ENCODE measurements at regions not wholly inside any gene's neighbourhood (a gene's known extent, or its start where the extent isn't known, plus 50 kb on each side); places are given as distances from the start of the nearest gene placed in this dataset.

DNA sequence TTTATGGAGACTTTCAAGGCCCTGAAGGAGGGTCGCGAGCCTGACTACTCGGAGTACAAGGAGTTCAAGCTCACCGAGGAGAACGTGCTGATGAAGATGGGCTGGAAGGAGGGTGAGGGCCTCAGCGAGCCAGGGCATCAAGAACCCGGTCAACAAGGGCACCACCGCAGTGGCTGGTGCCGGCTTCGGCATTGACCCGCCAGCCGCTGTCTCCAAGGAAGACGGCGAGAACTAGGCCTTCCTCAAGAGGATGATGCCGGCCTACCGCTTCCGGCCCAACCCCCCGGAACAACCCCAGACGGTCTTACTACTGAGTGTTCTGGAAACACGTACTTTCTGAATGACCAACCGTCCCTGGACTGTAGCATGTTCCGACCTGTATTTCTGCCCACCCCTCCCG is 169.2 kb downstream of the HINT1 start:
- Histone ChIP-seq H3K4me3 (ENCODE audit: low read length) (no peak overlapping the region), H3K36me3 (ENCODE audit: insufficient read depth, low read length) (no peaks in the 10 kb centered on the region), H3K9me3 (ENCODE audit: control insufficient read depth in 1 of 2, insufficient read depth in 1 of 2, low read length in 2 of 2) (peaks cover 0 to 14% of the 10 kb centered on the region in 2 experiments), H3K4me1 (ENCODE audit: insufficient read depth, low read length) (no peaks in the 10 kb centered on the region), H3K27ac (ENCODE audit: low read depth in 1 of 2, low read length in 2 of 2) (no peak overlapping the region), H3K27me3 (ENCODE audit: control insufficient read depth in 1 of 2, insufficient read depth in 2 of 2, low read length in 2 of 2) (no peaks in the 10 kb centered on the region)
- H3K4me3 Mint-ChIP-seq = no peak overlapping the region
- no peaks in the 10 kb centered on the region for H3K4me1 Mint-ChIP-seq (ENCODE audit: low read depth)
- intact Hi-C loops (cut with DNase I, micrococcal nuclease) = no loop called here
- POLR2A ChIA-PET = no interaction called here
- CTCF ChIA-PET = interaction anchor here (0.7 kb wide), 1 partner anchor 18 kb away, joined by 3 read pairs; no protein-coding TSS in a partner anchor
- no peak for DNase-seq
- no peaks in the 10 kb centered on the region for H3K36me3 Mint-ChIP-seq (ENCODE audit: low read depth)
- ATAC-seq (ENCODE audit: poor library complexity) = no peak
- H3K27me3 Mint-ChIP-seq = no peaks in the 10 kb centered on the region
- TF ChIP-seq, protein P1, sequence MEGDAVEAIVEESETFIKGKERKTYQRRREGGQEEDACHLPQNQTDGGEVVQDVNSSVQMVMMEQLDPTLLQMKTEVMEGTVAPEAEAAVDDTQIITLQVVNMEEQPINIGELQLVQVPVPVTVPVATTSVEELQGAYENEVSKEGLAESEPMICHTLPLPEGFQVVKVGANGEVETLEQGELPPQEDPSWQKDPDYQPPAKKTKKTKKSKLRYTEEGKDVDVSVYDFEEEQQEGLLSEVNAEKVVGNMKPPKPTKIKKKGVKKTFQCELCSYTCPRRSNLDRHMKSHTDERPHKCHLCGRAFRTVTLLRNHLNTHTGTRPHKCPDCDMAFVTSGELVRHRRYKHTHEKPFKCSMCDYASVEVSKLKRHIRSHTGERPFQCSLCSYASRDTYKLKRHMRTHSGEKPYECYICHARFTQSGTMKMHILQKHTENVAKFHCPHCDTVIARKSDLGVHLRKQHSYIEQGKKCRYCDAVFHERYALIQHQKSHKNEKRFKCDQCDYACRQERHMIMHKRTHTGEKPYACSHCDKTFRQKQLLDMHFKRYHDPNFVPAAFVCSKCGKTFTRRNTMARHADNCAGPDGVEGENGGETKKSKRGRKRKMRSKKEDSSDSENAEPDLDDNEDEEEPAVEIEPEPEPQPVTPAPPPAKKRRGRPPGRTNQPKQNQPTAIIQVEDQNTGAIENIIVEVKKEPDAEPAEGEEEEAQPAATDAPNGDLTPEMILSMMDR (IDR thresholded peaks at IDR 0.05) = no peak
- no peak overlapping the region for H3K27ac Mint-ChIP-seq
- no peaks in the 10 kb centered on the region for H3K9me3 Mint-ChIP-seq

DNA sequence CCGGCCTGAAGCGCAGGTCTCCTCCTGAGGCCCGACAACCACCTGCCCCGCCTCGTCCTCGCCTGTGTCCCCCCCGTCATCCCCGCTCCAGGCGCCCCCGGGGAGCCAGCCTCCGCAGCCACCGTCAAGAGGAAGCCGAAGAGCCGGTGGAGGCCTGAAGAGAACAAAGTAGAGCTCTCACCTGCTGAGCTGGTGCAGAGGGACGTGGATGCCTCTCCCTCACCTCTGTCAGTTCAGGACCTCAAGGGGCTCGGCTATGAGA is 169.9 kb downstream of the HINT1 start:
- Mint-ChIP-seq H3K36me3 (ENCODE audit: low read depth) (no peaks in the 10 kb centered on the region), H3K4me1 (ENCODE audit: low read depth) (no peaks in the 10 kb centered on the region), H3K9me3 (no peaks in the 10 kb centered on the region), H3K4me3 (no peak overlapping the region), H3K27ac (no peak overlapping the region), H3K27me3 (no peaks in the 10 kb centered on the region)
- intact Hi-C loops (cut with DNase I, micrococcal nuclease) = no loop called here
- CTCF ChIA-PET = no interaction called here
- H3K27ac ChIP-seq (ENCODE audit: low read depth in 1 of 2, low read length in 2 of 2) = no peak overlapping the region
- DNase-seq (no peak), ATAC-seq (ENCODE audit: poor library complexity) (no peak)
- H3K9me3 ChIP-seq (ENCODE audit: control insufficient read depth in 1 of 2, insufficient read depth in 1 of 2, low read length in 2 of 2) = peaks cover 0 to 14% of the 10 kb centered on the region in 2 experiments
- H3K4me1 ChIP-seq (ENCODE audit: insufficient read depth, low read length) = no peaks in the 10 kb centered on the region
- POLR2A ChIA-PET = no interaction called here
- TF ChIP-seq, protein P1 (IDR thresholded peaks at IDR 0.05) = no peak
- H3K4me3 ChIP-seq (ENCODE audit: low read length) = no peak overlapping the region
- no peaks in the 10 kb centered on the region for H3K36me3 ChIP-seq (ENCODE audit: insufficient read depth, low read length)
- H3K27me3 ChIP-seq (ENCODE audit: control insufficient read depth in 1 of 2, insufficient read depth in 2 of 2, low read length in 2 of 2) = no peaks in the 10 kb centered on the region

DNA sequence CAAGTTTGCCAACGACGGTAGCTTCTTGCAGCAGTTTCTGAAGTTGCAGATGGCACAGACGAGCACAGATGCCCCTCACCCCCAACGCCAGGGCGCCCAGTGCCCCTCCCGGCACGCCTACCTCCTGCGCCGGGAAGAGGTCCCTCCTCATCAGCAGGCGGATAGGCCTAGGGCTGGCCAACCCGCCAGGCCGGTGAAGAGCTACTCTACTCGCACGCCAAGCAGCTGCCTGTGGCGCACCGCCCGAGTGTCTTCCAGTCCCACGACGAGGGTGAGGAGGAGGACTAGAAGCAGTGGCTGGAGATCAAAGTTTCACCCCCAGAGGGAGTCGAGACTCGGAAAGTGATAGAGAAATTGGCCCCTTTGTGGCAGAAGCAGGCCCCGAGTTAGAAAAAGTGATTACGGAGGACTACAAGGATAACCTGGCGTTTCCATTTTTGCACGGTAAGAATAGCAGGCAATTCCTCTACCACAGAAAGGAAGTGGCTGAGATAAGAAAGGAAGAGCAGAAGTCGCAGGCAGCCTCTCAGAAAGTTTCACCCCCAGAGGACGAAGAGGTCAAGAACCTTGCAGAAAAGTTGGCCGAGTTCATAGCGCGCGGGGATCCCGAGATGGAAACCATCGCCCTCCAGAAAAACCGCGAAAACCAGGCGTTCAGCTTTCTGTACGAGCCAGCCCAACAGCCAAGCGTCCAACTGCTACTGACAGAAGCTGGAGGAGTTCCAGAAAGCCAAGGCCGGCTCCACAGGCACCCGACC is 170.4 kb downstream of the HINT1 start:
- no peaks in the 10 kb centered on the region for H3K4me1 ChIP-seq (ENCODE audit: insufficient read depth, low read length)
- no peak overlapping the region for H3K4me3 ChIP-seq (ENCODE audit: low read length)
- no peaks in the 10 kb centered on the region for H3K27me3 ChIP-seq (ENCODE audit: control insufficient read depth in 1 of 2, insufficient read depth in 2 of 2, low read length in 2 of 2)
- H3K9me3 Mint-ChIP-seq = no peaks in the 10 kb centered on the region
- H3K27ac ChIP-seq (ENCODE audit: low read depth in 1 of 2, low read length in 2 of 2) = no peak overlapping the region
- H3K27me3 Mint-ChIP-seq = no peaks in the 10 kb centered on the region
- intact Hi-C loops (cut with DNase I, micrococcal nuclease) = no loop called here
- H3K9me3 ChIP-seq (ENCODE audit: control insufficient read depth in 1 of 2, insufficient read depth in 1 of 2, low read length in 2 of 2) = peaks cover 0 to 14% of the 10 kb centered on the region in 2 experiments
- no peak overlapping the region for H3K4me3 Mint-ChIP-seq
- CTCF ChIA-PET = no interaction called here
- POLR2A ChIA-PET = no interaction called here
- TF ChIP-seq, protein P1 (IDR thresholded peaks at IDR 0.05) = no peak
- H3K36me3 Mint-ChIP-seq (ENCODE audit: low read depth) = no peaks in the 10 kb centered on the region
- ATAC-seq (ENCODE audit: poor library complexity) = no peak
- H3K4me1 Mint-ChIP-seq (ENCODE audit: low read depth) = no peaks in the 10 kb centered on the region
- H3K27ac Mint-ChIP-seq = no peak overlapping the region
- H3K36me3 ChIP-seq (ENCODE audit: insufficient read depth, low read length) = no peaks in the 10 kb centered on the region
- no peak for DNase-seq
